ENCODE measurements at regions not wholly inside any gene's neighbourhood (a gene's known extent, or its start where the extent isn't known, plus 50 kb on each side); places are given as distances from the start of the nearest gene placed in this dataset.

- no peak for DNase-seq
Measured at GRCh38 chr2:23286758-23287704, 97.9 kb upstream of the KLHL29 start.

- no peak for DNase-seq
Measured at GRCh38 chr2:23289671-23290070, 95.3 kb upstream of the KLHL29 start.

GRCh38 chr2:23291239-23291638 lies 93.7 kb upstream of the KLHL29 start:
- DNase-seq = no peak

GRCh38 chr2:23292024-23292423 lies 93.0 kb upstream of the KLHL29 start:
- no peak for DNase-seq

- DNase-seq = peak; percentile 18
Measured at GRCh38 chr2:23293063-23293462, 91.9 kb upstream of the KLHL29 start.

- no peak for DNase-seq
Measured at GRCh38 chr2:23293731-23294130, 91.2 kb upstream of the KLHL29 start.

- DNase-seq = no peak
Measured at GRCh38 chr2:23294238-23294637, 90.7 kb upstream of the KLHL29 start.

- DNase-seq = no peak
Measured at GRCh38 chr2:23296691-23297090, 88.3 kb upstream of the KLHL29 start.

- no peak for DNase-seq
Measured at GRCh38 chr2:23297112-23297511, 87.9 kb upstream of the KLHL29 start.

- no peak for DNase-seq
Measured at GRCh38 chr2:23298551-23298950, 86.4 kb upstream of the KLHL29 start.

GRCh38 chr2:23299476-23300195 lies 85.3 kb upstream of the KLHL29 start:
- no peak for DNase-seq

- DNase-seq = peak; percentile 2
Measured at GRCh38 chr2:23301136-23301535, 83.8 kb upstream of the KLHL29 start.

GRCh38 chr2:23302591-23302990 lies 82.4 kb upstream of the KLHL29 start:
- DNase-seq = peak; percentile 40

- DNase-seq = no peak
Measured at GRCh38 chr2:23306401-23306800, 78.6 kb upstream of the KLHL29 start.

GRCh38 chr2:23311186-23311585 lies 73.8 kb upstream of the KLHL29 start:
- DNase-seq = no peak

- peak; percentile 13 for DNase-seq
Measured at GRCh38 chr2:23312996-23313606, 71.9 kb upstream of the KLHL29 start.

GRCh38 chr2:23314687-23315086 lies 70.3 kb upstream of the KLHL29 start:
- no peak for DNase-seq

- DNase-seq = no peak
Measured at GRCh38 chr2:23320058-23320457, 64.9 kb upstream of the KLHL29 start.

GRCh38 chr2:23321751-23322150 lies 63.2 kb upstream of the KLHL29 start:
- DNase-seq = no peak

- DNase-seq = no peak
Measured at GRCh38 chr2:23322567-23323197, 62.3 kb upstream of the KLHL29 start.

GRCh38 chr2:23323198-23323916 lies 61.6 kb upstream of the KLHL29 start:
- DNase-seq = no peak

- DNase-seq = no peak
Measured at GRCh38 chr2:23323917-23324680, 60.9 kb upstream of the KLHL29 start.
